ENCODE measurements at regions not wholly inside any gene's neighbourhood (a gene's known extent, or its start where the extent isn't known, plus 50 kb on each side); places are given as distances from the start of the nearest gene placed in this dataset.
"Not testable (repeated sequence)": the region's sequence is repeated elsewhere in the genome, so short reads cannot be mapped to it uniquely, and the experiment has no call there.

DNA sequence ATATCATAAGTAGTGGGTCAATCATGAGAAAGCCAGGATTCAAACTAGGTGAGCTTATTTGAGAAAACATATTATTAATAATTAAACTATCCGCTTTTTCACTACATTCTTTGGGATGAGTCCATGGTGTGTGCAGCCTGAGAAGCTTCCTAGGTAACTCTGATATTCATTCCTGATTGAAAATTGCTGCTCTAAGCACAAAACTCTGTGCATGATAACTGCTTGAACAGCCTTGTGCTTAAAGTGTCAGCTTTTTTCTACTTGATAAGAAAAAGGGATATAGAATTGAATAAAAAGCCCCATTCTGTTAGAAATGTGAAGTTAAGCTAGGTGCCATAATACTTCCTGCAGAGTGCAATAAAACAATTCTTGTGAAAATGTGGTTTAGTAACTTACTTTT lies 343.5 kb upstream of the LUZP2 start:
- H3K4me3 ChIP-seq (ENCODE audit: low read length) = no peak overlapping the region
- no peaks in the 10 kb centered on the region for H3K27me3 ChIP-seq (ENCODE audit: insufficient read depth, low read length)
- H3K36me3 ChIP-seq (ENCODE audit: insufficient read depth, low read length) = no peaks in the 10 kb centered on the region
- no peaks in the 10 kb centered on the region for H3K4me1 ChIP-seq (ENCODE audit: insufficient read depth, low read length)
- no peak overlapping the region for H2AFZ ChIP-seq (ENCODE audit: low read depth, low read length)
- H3K9me3 ChIP-seq (ENCODE audit: low read length) = no peaks in the 10 kb centered on the region

DNA sequence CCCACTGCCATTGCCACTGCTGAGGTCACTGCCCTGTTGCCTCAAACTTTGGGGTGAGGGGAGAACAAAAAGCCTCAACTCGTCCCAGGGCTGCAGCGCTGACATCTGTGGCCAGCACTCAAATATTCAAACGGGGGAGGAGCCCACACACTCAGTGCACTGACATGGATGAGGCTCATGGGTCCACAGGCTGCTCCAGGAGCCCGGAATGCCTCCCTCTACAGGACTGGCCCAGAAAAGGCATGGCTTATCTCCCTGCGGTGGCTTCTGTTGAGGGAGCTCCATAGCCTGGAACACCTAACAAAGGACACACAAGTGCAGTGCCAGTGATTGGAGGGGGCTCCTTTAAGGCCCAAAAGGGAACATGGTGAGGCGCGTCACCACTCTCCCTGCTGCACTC lies 341.1 kb upstream of the LUZP2 start:
- no peaks in the 10 kb centered on the region for H3K4me1 ChIP-seq (ENCODE audit: insufficient read depth, low read length)
- H3K36me3 ChIP-seq (ENCODE audit: insufficient read depth, low read length) = no peaks in the 10 kb centered on the region
- H3K9me3 ChIP-seq (ENCODE audit: low read length) = no peaks in the 10 kb centered on the region
- no peak overlapping the region for H2AFZ ChIP-seq (ENCODE audit: low read depth, low read length)
- H3K4me3 ChIP-seq (ENCODE audit: low read length) = no peak overlapping the region
- no peaks in the 10 kb centered on the region for H3K27me3 ChIP-seq (ENCODE audit: insufficient read depth, low read length)

DNA sequence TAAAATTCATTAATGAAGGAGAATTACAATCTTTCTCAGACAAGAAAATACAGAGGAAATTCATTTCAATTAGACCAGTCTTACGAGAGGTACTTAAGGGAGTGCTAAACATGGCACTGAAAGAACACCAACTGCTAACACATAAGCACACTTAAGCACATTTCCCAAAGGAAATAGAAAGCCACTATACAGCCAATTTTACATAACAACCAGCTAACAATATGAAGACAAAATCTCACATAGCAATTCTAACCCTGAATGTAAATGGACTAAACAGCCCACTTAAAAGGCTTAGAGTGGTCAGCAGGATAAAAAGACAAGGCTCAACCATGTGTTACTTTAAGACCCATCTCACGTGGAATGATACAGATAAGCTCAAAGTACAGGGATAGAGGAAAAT lies 339.5 kb upstream of the LUZP2 start:
- no peaks in the 10 kb centered on the region for H3K36me3 ChIP-seq (ENCODE audit: insufficient read depth, low read length)
- H3K9me3 ChIP-seq (ENCODE audit: low read length) = no peaks in the 10 kb centered on the region
- no peaks in the 10 kb centered on the region for H3K4me1 ChIP-seq (ENCODE audit: insufficient read depth, low read length)
- no peaks in the 10 kb centered on the region for H3K27me3 ChIP-seq (ENCODE audit: insufficient read depth, low read length)
- no peak overlapping the region for H3K4me3 ChIP-seq (ENCODE audit: low read length)
- H2AFZ ChIP-seq (ENCODE audit: low read depth, low read length) = no peak overlapping the region

DNA sequence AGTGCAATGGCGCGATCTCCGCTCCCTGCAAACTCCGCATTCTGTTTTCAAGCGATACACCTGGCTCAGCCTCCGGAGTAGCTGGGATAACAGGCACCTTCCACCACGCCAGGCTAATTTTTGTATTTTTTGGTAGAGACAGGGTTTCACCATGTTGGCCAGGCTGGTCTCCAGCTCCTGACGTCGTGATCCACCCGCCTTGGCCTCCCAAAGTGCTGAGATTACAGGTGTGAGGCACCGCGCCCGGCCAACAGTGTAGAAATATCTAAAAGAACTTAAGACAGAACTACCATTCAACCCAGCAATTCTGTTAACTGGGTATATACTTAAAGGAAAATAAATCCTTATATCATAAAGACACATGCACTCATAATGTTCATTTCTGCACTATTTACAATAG lies 335.3 kb upstream of the LUZP2 start:
- H2AFZ ChIP-seq (ENCODE audit: low read depth, low read length) = no peak overlapping the region
- H3K4me3 ChIP-seq (ENCODE audit: low read length) = no peak overlapping the region
- no peaks in the 10 kb centered on the region for H3K4me1 ChIP-seq (ENCODE audit: insufficient read depth, low read length)
- no peaks in the 10 kb centered on the region for H3K36me3 ChIP-seq (ENCODE audit: insufficient read depth, low read length)
- H3K27me3 ChIP-seq (ENCODE audit: insufficient read depth, low read length) = no peaks in the 10 kb centered on the region
- no peaks in the 10 kb centered on the region for H3K9me3 ChIP-seq (ENCODE audit: low read length)

DNA sequence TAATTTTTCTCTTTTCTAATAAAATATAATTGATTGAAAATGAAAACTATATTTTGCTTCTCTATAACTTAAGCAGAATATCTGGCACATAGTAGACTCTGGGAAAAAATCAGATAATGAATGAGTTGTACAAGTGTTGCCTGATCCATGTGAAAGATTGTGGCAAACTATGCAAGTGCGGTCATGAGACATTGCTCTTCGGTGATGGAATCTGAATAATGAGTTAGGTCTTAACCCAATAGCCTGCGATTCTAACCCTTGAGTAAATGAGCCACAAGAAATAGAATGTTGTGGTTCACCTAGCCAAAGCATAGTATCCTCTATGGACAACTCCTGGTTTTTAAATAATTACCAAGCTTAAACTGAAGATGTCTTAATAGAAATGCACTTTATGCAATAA lies 333.7 kb upstream of the LUZP2 start:
- H3K4me1 ChIP-seq (ENCODE audit: insufficient read depth, low read length) = no peaks in the 10 kb centered on the region
- H3K9me3 ChIP-seq (ENCODE audit: low read length) = no peaks in the 10 kb centered on the region
- no peak overlapping the region for H2AFZ ChIP-seq (ENCODE audit: low read depth, low read length)
- H3K36me3 ChIP-seq (ENCODE audit: insufficient read depth, low read length) = no peaks in the 10 kb centered on the region
- H3K27me3 ChIP-seq (ENCODE audit: insufficient read depth, low read length) = no peaks in the 10 kb centered on the region
- no peak overlapping the region for H3K4me3 ChIP-seq (ENCODE audit: low read length)

DNA sequence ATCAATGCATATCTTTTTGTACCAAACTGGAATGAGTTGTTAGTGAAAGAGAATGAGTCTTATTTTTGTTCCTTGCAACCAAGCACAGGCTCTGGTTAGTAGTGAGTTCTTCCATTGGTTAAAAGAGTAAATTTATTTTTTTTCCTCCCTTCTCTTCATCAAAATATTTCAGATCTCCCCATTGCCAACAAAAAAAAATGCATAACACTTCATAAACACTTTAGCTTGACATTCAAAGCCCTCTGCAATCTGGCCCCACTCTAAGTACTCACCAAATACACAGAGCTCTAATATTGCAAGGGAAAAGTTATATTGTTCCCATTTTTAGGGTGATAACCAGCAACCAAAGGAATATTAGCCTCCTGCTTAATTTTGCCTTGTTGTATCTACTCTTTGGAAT lies 333.0 kb upstream of the LUZP2 start:
- no peaks in the 10 kb centered on the region for H3K4me1 ChIP-seq (ENCODE audit: insufficient read depth, low read length)
- H3K27me3 ChIP-seq (ENCODE audit: insufficient read depth, low read length) = no peaks in the 10 kb centered on the region
- H3K4me3 ChIP-seq (ENCODE audit: low read length) = no peak overlapping the region
- no peaks in the 10 kb centered on the region for H3K9me3 ChIP-seq (ENCODE audit: low read length)
- H3K36me3 ChIP-seq (ENCODE audit: insufficient read depth, low read length) = no peaks in the 10 kb centered on the region
- no peak overlapping the region for H2AFZ ChIP-seq (ENCODE audit: low read depth, low read length)

DNA sequence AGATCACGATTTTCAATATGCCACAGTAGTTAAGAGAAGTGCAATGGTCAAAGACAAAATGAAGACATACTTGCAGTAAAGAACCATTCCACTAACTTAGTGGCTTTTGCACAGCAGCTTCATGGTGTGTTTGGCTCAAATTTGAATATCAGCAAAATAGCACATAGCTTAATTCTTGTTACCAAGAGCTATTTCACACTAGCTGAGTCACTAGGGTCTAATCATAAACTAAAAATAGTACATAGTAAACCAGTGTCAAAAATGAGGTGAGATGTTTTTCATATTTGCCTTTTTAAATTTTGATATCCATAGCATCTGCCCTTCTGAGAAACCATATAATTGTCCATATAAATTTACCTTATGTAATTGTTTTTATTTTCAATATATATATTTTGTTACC lies 325.0 kb upstream of the LUZP2 start:
- Histone ChIP-seq H2AFZ (ENCODE audit: low read depth, low read length) (no peak overlapping the region), H3K9me3 (ENCODE audit: low read length) (no peaks in the 10 kb centered on the region), H3K27me3 (ENCODE audit: insufficient read depth, low read length) (no peaks in the 10 kb centered on the region), H3K4me3 (ENCODE audit: low read length) (no peak overlapping the region), H3K36me3 (ENCODE audit: insufficient read depth, low read length) (no peaks in the 10 kb centered on the region), H3K4me1 (ENCODE audit: insufficient read depth, low read length) (no peaks in the 10 kb centered on the region)

DNA sequence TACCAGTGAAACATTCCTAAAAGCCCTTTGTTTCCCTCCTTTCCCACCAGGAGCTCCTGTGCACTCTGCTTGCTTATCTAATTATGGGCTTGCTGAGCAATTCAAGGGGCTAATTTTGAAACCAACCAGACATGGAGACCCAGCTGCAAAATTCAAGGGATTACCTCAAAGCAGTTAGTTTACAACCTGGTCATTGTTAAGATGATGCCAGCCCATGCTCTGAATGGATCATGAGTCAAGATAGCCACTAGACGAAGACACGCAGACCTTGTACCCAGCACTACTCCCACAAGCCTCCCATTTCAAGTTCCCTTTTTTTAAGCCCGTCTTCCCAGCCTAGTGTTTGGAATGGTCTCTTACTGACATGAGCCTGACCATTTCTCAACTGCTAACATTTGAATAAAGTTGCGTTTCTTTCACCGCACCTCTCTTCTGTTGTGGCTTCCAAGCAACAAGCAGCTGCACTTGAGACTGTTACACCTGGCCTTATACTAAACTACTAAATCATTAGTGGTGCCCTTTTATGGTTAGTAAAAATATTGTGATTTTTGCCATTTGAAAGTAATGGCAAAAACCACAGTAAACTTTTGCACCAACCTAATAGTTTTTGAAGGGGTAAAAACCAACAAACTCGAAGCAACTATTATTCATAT lies 315.3 kb upstream of the LUZP2 start:
- H3K36me3 ChIP-seq (ENCODE audit: insufficient read depth, low read length) = no peaks in the 10 kb centered on the region
- no peaks in the 10 kb centered on the region for H3K27me3 ChIP-seq (ENCODE audit: insufficient read depth, low read length)
- no peak overlapping the region for H2AFZ ChIP-seq (ENCODE audit: low read depth, low read length)
- H3K4me3 ChIP-seq (ENCODE audit: low read length) = no peak overlapping the region
- no peaks in the 10 kb centered on the region for H3K4me1 ChIP-seq (ENCODE audit: insufficient read depth, low read length)
- no peaks in the 10 kb centered on the region for H3K9me3 ChIP-seq (ENCODE audit: low read length)

DNA sequence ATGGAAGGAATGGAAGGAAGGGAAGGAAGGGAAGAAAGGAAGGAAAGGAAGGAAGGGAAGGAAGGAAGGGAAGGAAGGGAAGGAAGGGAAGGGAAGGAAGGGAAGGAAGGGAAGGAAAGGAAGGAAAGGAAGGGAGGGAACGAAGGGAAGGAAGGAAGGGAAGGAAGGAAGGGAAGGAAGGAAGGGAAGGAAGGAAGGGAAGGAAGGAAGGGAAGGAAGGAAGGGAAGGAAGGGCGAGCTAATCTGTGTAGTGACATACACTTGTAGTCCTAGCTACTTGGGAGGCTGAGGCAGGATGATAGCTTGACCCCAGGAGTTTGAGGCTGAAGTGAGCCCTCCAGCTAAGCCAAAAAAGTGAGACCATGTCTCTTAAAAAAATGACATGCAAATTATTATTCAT lies 311.3 kb upstream of the LUZP2 start:
- not testable (repeated sequence) for H3K27me3 ChIP-seq (ENCODE audit: insufficient read depth, low read length); H3K4me1 ChIP-seq (ENCODE audit: insufficient read depth, low read length); H2AFZ ChIP-seq (ENCODE audit: low read depth, low read length); H3K36me3 ChIP-seq (ENCODE audit: insufficient read depth, low read length); H3K9me3 ChIP-seq (ENCODE audit: low read length); H3K4me3 ChIP-seq (ENCODE audit: low read length)

DNA sequence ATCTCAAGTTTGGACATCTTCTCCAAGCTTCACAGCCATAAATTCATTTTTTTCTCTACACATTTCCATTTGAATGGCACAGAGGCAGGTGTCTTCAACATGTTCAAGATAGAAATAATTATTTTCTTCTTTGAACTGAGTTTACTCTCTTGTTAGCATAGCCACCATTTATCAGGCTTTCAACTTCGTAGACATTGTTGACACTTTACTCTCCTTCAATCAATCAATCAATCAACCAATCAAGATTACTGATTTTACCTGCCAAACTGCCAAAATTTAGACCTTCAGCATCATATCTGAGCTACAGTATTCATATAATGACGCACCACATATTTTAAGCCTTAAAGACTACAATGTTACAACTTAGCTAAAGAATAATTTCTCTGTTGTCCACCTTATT lies 300.1 kb upstream of the LUZP2 start:
- H3K4me3 ChIP-seq (ENCODE audit: low read length) = no peak overlapping the region
- no peaks in the 10 kb centered on the region for H3K9me3 ChIP-seq (ENCODE audit: low read length)
- H3K4me1 ChIP-seq (ENCODE audit: insufficient read depth, low read length) = no peaks in the 10 kb centered on the region
- no peaks in the 10 kb centered on the region for H3K36me3 ChIP-seq (ENCODE audit: insufficient read depth, low read length)
- no peak overlapping the region for H2AFZ ChIP-seq (ENCODE audit: low read depth, low read length)
- no peaks in the 10 kb centered on the region for H3K27me3 ChIP-seq (ENCODE audit: insufficient read depth, low read length)

DNA sequence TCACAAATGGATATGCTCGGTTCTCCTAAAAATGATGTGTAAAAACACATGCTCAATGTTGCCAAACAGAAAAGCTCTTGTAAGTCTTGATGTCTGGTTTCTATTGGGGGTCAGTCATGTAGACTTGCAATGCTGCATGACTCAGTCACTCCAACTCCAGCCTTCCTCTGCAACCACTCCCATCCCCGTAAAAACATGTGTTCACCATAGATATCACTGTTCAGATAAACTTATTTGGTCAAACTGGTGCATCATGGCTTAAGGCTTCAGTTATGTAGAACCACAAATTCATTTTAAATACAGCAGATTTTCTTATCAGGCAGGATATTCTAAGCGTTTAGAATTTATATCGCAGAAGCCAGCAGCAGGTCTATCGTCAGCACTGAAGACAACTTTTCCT lies 298.4 kb upstream of the LUZP2 start:
- Histone ChIP-seq H3K27me3 (ENCODE audit: insufficient read depth, low read length) (no peaks in the 10 kb centered on the region), H3K9me3 (ENCODE audit: low read length) (no peaks in the 10 kb centered on the region), H3K4me3 (ENCODE audit: low read length) (no peak overlapping the region), H2AFZ (ENCODE audit: low read depth, low read length) (no peak overlapping the region), H3K4me1 (ENCODE audit: insufficient read depth, low read length) (no peaks in the 10 kb centered on the region), H3K36me3 (ENCODE audit: insufficient read depth, low read length) (no peaks in the 10 kb centered on the region)

DNA sequence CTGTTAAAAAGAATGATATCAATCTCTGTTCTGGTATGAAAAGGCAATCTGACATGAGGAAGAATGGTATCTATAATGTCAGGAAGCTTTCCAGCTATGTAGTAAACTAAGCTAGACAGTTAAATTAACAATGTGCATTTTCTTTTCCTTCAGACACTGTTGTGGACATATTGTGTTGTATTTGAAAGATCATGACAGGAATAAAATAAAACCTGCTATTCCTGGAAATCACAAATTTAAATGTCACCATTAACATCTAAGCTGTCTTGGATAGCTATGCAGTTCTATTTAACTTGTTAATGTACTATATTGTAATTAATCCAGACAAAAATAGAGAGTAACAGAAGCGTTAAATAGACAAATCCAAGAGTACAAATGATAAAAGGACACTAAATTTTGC lies 297.4 kb upstream of the LUZP2 start:
- H3K27me3 ChIP-seq (ENCODE audit: insufficient read depth, low read length) = no peaks in the 10 kb centered on the region
- no peak overlapping the region for H3K4me3 ChIP-seq (ENCODE audit: low read length)
- H3K36me3 ChIP-seq (ENCODE audit: insufficient read depth, low read length) = no peaks in the 10 kb centered on the region
- H3K9me3 ChIP-seq (ENCODE audit: low read length) = no peaks in the 10 kb centered on the region
- no peaks in the 10 kb centered on the region for H3K4me1 ChIP-seq (ENCODE audit: insufficient read depth, low read length)
- no peak overlapping the region for H2AFZ ChIP-seq (ENCODE audit: low read depth, low read length)

DNA sequence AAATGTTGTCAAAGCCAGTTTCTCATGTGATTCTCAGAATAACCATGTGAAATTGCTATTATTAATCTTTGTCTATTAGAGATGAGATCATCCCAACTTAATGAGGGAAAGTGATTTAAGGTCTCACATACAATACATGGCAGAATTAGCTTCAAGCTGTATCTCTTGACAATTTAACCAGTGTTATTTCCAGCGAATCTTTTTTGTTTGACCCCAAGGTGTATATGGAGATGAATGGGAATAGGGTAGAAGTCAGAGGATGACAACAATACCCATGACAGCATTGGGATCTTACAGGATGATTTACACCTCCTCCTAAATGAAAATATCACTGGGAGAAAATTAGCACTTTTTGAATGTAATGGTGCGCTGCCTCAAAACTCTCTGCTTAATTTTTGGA lies 290.8 kb upstream of the LUZP2 start:
- H3K4me3 ChIP-seq (ENCODE audit: low read length) = no peak overlapping the region
- no peak overlapping the region for H2AFZ ChIP-seq (ENCODE audit: low read depth, low read length)
- no peaks in the 10 kb centered on the region for H3K36me3 ChIP-seq (ENCODE audit: insufficient read depth, low read length)
- H3K9me3 ChIP-seq (ENCODE audit: low read length) = no peaks in the 10 kb centered on the region
- H3K4me1 ChIP-seq (ENCODE audit: insufficient read depth, low read length) = no peaks in the 10 kb centered on the region
- H3K27me3 ChIP-seq (ENCODE audit: insufficient read depth, low read length) = no peaks in the 10 kb centered on the region

DNA sequence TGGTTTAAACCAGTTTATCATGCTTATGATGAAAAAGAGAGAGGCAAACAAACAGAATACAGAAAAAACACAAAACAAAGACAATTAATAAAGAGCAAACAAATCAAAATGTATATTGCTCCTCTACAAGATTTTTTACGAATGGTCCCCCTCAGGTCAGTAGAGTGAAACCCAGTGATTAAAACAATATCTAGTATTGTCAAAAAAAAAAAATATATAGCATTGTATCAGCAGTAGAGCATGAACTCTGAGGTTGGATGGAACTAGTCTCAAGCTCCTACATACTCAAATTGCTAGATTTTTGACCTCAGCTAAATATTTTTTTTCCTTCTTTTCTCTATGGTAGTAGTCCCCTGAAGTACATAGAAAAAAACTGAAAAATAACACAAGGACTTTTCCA lies 290.3 kb upstream of the LUZP2 start:
- H3K9me3 ChIP-seq (ENCODE audit: low read length) = no peaks in the 10 kb centered on the region
- no peaks in the 10 kb centered on the region for H3K4me1 ChIP-seq (ENCODE audit: insufficient read depth, low read length)
- no peaks in the 10 kb centered on the region for H3K27me3 ChIP-seq (ENCODE audit: insufficient read depth, low read length)
- H3K4me3 ChIP-seq (ENCODE audit: low read length) = no peak overlapping the region
- no peak overlapping the region for H2AFZ ChIP-seq (ENCODE audit: low read depth, low read length)
- no peaks in the 10 kb centered on the region for H3K36me3 ChIP-seq (ENCODE audit: insufficient read depth, low read length)
